ENCODE measurements at regions not wholly inside any gene's neighbourhood (a gene's known extent, or its start where the extent isn't known, plus 50 kb on each side); places are given as distances from the start of the nearest gene placed in this dataset.

DNA sequence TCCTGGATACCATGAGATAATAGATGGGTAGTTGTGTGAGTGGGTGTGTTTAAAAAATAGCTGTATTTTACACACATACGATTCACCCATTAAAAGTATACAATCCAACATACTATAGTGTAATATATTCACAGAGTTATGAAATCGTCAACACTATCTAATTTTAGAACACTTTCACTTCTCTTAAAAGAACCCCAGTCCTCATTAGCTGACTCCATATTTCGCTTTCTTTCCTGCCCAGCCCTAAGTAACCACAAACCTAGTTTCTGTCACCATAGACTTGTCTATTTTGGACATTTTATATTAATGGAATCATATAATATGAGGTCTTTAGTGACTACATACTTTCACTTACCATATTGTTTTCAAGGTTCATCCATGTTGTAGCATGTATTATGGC, 63.8 kb upstream of the S1PR3 start:
- no peaks in the 10 kb centered on the region for H3K27me3 Mint-ChIP-seq (ENCODE audit: insufficient read depth, unreplicated experiment)
- CTCF ChIA-PET, result no interaction called here
- H3K4me3 Mint-ChIP-seq (ENCODE audit: unreplicated experiment), result no peak overlapping the region
- H3K9me3 Mint-ChIP-seq (ENCODE audit: unreplicated experiment), result no peaks in the 10 kb centered on the region
- no peak overlapping the region for H3K27ac Mint-ChIP-seq (ENCODE audit: low read depth, unreplicated experiment)
- TF ChIP-seq, protein P1, sequence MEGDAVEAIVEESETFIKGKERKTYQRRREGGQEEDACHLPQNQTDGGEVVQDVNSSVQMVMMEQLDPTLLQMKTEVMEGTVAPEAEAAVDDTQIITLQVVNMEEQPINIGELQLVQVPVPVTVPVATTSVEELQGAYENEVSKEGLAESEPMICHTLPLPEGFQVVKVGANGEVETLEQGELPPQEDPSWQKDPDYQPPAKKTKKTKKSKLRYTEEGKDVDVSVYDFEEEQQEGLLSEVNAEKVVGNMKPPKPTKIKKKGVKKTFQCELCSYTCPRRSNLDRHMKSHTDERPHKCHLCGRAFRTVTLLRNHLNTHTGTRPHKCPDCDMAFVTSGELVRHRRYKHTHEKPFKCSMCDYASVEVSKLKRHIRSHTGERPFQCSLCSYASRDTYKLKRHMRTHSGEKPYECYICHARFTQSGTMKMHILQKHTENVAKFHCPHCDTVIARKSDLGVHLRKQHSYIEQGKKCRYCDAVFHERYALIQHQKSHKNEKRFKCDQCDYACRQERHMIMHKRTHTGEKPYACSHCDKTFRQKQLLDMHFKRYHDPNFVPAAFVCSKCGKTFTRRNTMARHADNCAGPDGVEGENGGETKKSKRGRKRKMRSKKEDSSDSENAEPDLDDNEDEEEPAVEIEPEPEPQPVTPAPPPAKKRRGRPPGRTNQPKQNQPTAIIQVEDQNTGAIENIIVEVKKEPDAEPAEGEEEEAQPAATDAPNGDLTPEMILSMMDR (IDR thresholded peaks at IDR 0.05; ENCODE audit: unreplicated experiment), result no peak
- DNase-seq (ENCODE audit: unreplicated experiment), result no peak
- H3K4me1 Mint-ChIP-seq (ENCODE audit: insufficient read depth, unreplicated experiment), result peaks cover under 1% of the 10 kb centered on the region
- no peaks in the 10 kb centered on the region for H3K36me3 Mint-ChIP-seq (ENCODE audit: insufficient read depth, unreplicated experiment)
- POLR2A ChIA-PET, result no interaction called here
- no TSS peak for BruUV-seq (replicated peaks)
- intact Hi-C loops (cut with micrococcal nuclease), result no loop called here

DNA sequence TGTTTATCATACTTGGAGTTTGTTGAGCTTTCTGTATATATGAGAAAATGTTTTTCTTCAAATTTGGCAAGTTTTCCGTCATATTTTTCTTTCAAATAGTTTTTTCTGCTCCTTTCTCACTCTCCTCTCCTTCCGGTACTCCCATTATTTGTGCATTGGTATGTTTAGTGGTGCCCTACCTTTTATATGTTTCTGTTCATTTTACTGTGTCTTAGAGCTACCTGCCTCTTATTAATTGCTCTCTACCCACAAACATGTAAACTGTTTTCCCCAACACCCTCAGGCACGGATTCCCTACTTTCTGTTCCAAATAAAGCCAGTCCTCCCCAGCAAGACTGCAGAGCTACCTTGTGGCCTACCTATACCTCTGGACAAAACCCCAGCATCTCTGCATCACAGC, 60.6 kb upstream of the S1PR3 start:
- POLR2A ChIA-PET, result no interaction called here
- CTCF ChIA-PET, result interaction anchor here (0.9 kb wide), 1 partner anchor 10 kb away, joined by 3 read pairs; no protein-coding TSS in a partner anchor
- Mint-ChIP-seq H3K9me3 (ENCODE audit: unreplicated experiment) (no peaks in the 10 kb centered on the region), H3K4me3 (ENCODE audit: unreplicated experiment) (no peak overlapping the region), H3K36me3 (ENCODE audit: insufficient read depth, unreplicated experiment) (no peaks in the 10 kb centered on the region), H3K27me3 (ENCODE audit: insufficient read depth, unreplicated experiment) (no peaks in the 10 kb centered on the region), H3K4me1 (ENCODE audit: insufficient read depth, unreplicated experiment) (peaks cover 10% of the 10 kb centered on the region), H3K27ac (ENCODE audit: low read depth, unreplicated experiment) (no peak overlapping the region)
- DNase-seq (ENCODE audit: unreplicated experiment), result no peak
- TF ChIP-seq, protein P1 (IDR thresholded peaks at IDR 0.05; ENCODE audit: unreplicated experiment), result no peak
- intact Hi-C loops (cut with micrococcal nuclease), result no loop called here
- no TSS peak for BruUV-seq (replicated peaks)

DNA sequence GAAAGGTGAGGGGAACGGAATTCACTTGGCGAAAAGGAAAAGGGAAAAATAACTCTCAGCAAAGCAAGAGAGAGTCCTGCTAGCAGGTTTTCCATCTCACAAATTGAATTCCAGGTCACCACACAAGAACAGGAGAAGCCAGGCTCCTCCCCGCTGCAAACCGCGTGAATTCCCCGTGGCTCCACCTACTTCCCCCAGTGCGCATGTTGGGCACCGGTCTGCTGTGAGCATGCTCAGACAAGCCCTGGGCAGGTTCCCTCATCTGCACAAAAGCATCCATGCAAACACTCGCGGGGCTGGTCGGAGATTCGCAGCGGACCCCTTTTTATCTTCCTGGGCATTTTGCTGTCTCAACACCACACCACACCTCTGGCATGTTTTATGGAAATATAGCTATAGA, 58.5 kb upstream of the S1PR3 start:
- no peaks in the 10 kb centered on the region for H3K9me3 Mint-ChIP-seq (ENCODE audit: unreplicated experiment)
- H3K4me3 Mint-ChIP-seq (ENCODE audit: unreplicated experiment), result peak overlapping the region; percentile 1
- no peak for DNase-seq (ENCODE audit: unreplicated experiment)
- no peaks in the 10 kb centered on the region for H3K36me3 Mint-ChIP-seq (ENCODE audit: insufficient read depth, unreplicated experiment)
- ChIA-PET POLR2A (no interaction called here), CTCF (interaction anchor here (1.6 kb wide), 1 partner anchor 12 kb away, joined by 3 read pairs; no protein-coding TSS in a partner anchor)
- no peaks in the 10 kb centered on the region for H3K27me3 Mint-ChIP-seq (ENCODE audit: insufficient read depth, unreplicated experiment)
- H3K27ac Mint-ChIP-seq (ENCODE audit: low read depth, unreplicated experiment), result no peak overlapping the region
- peaks cover 10% of the 10 kb centered on the region for H3K4me1 Mint-ChIP-seq (ENCODE audit: insufficient read depth, unreplicated experiment)
- TF ChIP-seq, protein P1 (IDR thresholded peaks at IDR 0.05; ENCODE audit: unreplicated experiment), result no peak
- BruUV-seq (replicated peaks), result no TSS peak
- intact Hi-C loops (cut with micrococcal nuclease), result no loop called here

DNA sequence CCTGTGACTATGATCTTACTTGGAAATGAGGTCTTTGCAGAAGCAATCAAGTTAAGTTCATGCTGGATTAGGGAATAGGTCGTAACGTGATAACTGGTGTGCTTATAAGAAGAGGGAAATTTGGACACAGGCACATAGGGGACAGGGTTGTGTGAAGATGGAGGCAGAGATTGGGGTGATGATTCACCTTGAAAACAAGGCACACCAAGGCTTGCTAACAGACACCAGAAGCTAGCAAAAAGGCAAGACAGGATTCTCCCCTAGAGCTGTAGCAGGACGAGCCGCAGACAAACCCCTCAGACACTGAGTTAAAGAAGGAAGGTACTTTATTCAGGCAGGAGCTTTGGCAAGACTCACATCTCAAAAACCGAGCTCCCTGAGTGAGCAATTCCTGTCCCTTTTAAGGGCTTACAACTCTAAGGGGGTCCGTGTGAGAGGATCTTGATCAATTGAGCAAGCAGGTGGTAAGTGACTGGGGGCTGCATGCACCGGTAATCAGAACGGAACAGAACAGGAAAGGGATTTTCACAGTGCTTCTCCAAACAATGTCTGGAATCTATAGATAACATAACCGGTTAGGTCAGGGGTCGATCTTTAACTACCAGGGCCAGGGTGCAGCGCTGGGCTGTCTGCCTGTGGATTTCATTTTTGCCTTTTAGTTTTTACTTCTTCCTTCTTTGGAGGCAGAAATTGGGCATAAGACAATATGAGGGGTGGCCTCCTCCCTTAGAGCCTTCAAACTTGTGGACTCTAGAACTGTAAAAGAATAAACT, 57.5 kb upstream of the S1PR3 start:
- intact Hi-C loops (cut with micrococcal nuclease), result no loop called here
- no peaks in the 10 kb centered on the region for H3K9me3 Mint-ChIP-seq (ENCODE audit: unreplicated experiment)
- CTCF ChIA-PET, result no interaction called here
- no peaks in the 10 kb centered on the region for H3K36me3 Mint-ChIP-seq (ENCODE audit: insufficient read depth, unreplicated experiment)
- H3K27me3 Mint-ChIP-seq (ENCODE audit: insufficient read depth, unreplicated experiment), result no peaks in the 10 kb centered on the region
- POLR2A ChIA-PET, result no interaction called here
- TF ChIP-seq, protein P1 (IDR thresholded peaks at IDR 0.05; ENCODE audit: unreplicated experiment), result no peak
- H3K4me3 Mint-ChIP-seq (ENCODE audit: unreplicated experiment), result no peak overlapping the region
- BruUV-seq (replicated peaks), result no TSS peak
- DNase-seq (ENCODE audit: unreplicated experiment), result no peak
- H3K4me1 Mint-ChIP-seq (ENCODE audit: insufficient read depth, unreplicated experiment), result peaks cover 10% of the 10 kb centered on the region
- H3K27ac Mint-ChIP-seq (ENCODE audit: low read depth, unreplicated experiment), result no peak overlapping the region
